ENCODE measurements at regions not wholly inside any gene's neighbourhood (a gene's known extent, or its start where the extent isn't known, plus 50 kb on each side); places are given as distances from the start of the nearest gene placed in this dataset.

DNA sequence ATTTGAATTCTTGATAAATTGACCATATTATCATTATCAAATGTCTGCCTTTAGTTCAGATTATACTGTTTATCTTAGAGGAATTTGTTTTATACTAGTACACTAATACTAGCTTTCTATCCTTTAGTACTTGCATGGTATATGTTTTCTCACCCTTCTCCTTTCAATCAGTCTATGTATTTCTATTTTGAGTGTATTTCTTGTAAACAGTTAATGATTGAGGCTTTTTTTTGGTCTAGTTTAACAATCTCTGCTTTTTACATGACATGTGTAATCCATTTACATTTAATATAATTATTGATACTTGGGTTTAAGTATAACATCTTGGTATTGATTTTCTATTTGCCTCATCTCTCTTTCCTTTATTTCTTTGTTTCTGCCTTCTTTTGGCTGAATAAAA is 224.9 kb downstream of the CENPF start:
- Histone ChIP-seq H3K27ac (ENCODE audit: low read depth, low read length) (no peak overlapping the region), H3K27me3 (ENCODE audit: control insufficient read depth, insufficient read depth, low read length, poor library complexity, severe bottlenecking) (no peaks in the 10 kb centered on the region), H3K4me3 (ENCODE audit: low read length) (no peak overlapping the region), H3K9ac (ENCODE audit: extremely low read depth, low read length, poor library complexity, severe bottlenecking) (no peak overlapping the region), H3K36me3 (ENCODE audit: control insufficient read depth, insufficient read depth, low read length) (no peaks in the 10 kb centered on the region), H3K4me1 (ENCODE audit: control insufficient read depth, insufficient read depth, low read length) (no peaks in the 10 kb centered on the region), H3K9me3 (ENCODE audit: control insufficient read depth, low read length) (peaks cover 14% of the 10 kb centered on the region)
- Mint-ChIP-seq H3K36me3 (ENCODE audit: low read depth) (peaks cover 4% of the 10 kb centered on the region), H3K4me3 (no peak overlapping the region), H3K4me1 (no peaks in the 10 kb centered on the region), H3K27me3 (ENCODE audit: insufficient read depth) (no peaks in the 10 kb centered on the region), H3K9me3 (peaks cover 29% of the 10 kb centered on the region), H3K27ac (no peak overlapping the region)
- TF ChIP-seq, protein P1, sequence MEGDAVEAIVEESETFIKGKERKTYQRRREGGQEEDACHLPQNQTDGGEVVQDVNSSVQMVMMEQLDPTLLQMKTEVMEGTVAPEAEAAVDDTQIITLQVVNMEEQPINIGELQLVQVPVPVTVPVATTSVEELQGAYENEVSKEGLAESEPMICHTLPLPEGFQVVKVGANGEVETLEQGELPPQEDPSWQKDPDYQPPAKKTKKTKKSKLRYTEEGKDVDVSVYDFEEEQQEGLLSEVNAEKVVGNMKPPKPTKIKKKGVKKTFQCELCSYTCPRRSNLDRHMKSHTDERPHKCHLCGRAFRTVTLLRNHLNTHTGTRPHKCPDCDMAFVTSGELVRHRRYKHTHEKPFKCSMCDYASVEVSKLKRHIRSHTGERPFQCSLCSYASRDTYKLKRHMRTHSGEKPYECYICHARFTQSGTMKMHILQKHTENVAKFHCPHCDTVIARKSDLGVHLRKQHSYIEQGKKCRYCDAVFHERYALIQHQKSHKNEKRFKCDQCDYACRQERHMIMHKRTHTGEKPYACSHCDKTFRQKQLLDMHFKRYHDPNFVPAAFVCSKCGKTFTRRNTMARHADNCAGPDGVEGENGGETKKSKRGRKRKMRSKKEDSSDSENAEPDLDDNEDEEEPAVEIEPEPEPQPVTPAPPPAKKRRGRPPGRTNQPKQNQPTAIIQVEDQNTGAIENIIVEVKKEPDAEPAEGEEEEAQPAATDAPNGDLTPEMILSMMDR (conservative IDR thresholded peaks at IDR 0.05): no peak
- DNase-seq: no peak

DNA sequence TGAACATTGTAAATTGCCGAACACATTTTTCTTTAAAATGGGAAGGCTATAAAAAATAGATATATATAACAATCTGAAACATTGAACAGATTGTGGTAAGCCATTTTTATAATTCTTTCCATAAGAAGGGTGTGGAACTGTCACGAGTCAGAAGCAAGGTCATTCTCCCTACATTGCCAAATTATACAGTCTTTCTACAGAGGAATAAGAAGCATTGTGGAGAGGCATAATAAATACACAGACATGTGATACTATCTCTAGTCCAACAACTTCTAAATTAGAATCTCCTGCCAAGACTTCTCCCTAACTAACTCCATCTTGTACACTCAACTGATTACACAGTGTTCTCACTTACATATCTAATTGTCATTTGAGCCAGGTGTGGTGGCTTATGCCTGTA is 227.9 kb downstream of the CENPF start:
- WGBS, 2 experiments (ENCODE audit: insufficient coverage in 1 of 2, insufficient read length in 1 of 2): 100% methylated on average over 1 of the region's 2 CpGs; no CpG with 5 or more reads in 1 of the 2 experiments
- Mint-ChIP-seq H3K9me3 (peaks cover 20% of the 10 kb centered on the region), H3K4me1 (no peaks in the 10 kb centered on the region), H3K36me3 (ENCODE audit: low read depth) (no peaks in the 10 kb centered on the region), H3K27ac (no peak overlapping the region), H3K4me3 (no peak overlapping the region), H3K27me3 (ENCODE audit: insufficient read depth) (no peaks in the 10 kb centered on the region)
- Histone ChIP-seq H3K27me3 (ENCODE audit: control insufficient read depth, insufficient read depth, low read length, poor library complexity, severe bottlenecking) (no peaks in the 10 kb centered on the region), H3K27ac (ENCODE audit: low read depth, low read length) (no peak overlapping the region), H3K36me3 (ENCODE audit: control insufficient read depth, insufficient read depth, low read length) (no peaks in the 10 kb centered on the region), H3K4me3 (ENCODE audit: low read length) (no peak overlapping the region), H3K9me3 (ENCODE audit: control insufficient read depth, low read length) (peaks cover 5% of the 10 kb centered on the region), H3K4me1 (ENCODE audit: control insufficient read depth, insufficient read depth, low read length) (no peaks in the 10 kb centered on the region), H3K9ac (ENCODE audit: extremely low read depth, low read length, poor library complexity, severe bottlenecking) (no peak overlapping the region)
- TF ChIP-seq, protein P1 (conservative IDR thresholded peaks at IDR 0.05): no peak
- no peak for DNase-seq

DNA sequence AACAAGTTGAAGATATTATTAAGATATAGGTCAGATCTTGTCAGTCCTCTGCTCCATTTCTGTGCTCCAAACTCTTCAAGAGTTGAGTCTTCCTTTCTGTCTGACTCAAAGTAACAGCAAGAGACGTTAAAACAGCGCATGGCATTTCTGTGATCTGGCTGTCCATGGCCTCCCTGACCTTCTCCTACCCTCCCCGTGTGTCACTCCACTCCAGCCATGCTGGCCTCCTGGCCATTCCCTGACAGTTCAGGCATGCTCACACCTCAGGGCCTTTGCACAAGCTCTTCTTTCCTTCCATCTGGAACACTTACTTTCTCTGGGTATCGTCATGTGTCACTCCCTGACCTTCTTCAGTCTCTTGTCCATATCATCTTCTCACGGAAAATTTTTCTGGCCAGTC is 229.0 kb downstream of the CENPF start:
- no peak overlapping the region for H3K4me3 Mint-ChIP-seq
- Histone ChIP-seq H3K4me3 (ENCODE audit: low read length) (no peak overlapping the region), H3K36me3 (ENCODE audit: control insufficient read depth, insufficient read depth, low read length) (no peaks in the 10 kb centered on the region), H3K4me1 (ENCODE audit: control insufficient read depth, insufficient read depth, low read length) (no peaks in the 10 kb centered on the region), H3K27me3 (ENCODE audit: control insufficient read depth, insufficient read depth, low read length, poor library complexity, severe bottlenecking) (no peaks in the 10 kb centered on the region), H3K9ac (ENCODE audit: extremely low read depth, low read length, poor library complexity, severe bottlenecking) (no peak overlapping the region), H3K9me3 (ENCODE audit: control insufficient read depth, low read length) (peaks cover 5% of the 10 kb centered on the region), H3K27ac (ENCODE audit: low read depth, low read length) (no peak overlapping the region)
- H3K27ac Mint-ChIP-seq: no peak overlapping the region
- WGBS, 2 experiments (ENCODE audit: insufficient coverage in 1 of 2, insufficient read length in 1 of 2): 92 to 94% methylated on average over 4 to 5 of the region's 5 CpGs
- no peaks in the 10 kb centered on the region for H3K36me3 Mint-ChIP-seq (ENCODE audit: low read depth)
- TF ChIP-seq, protein P1 (conservative IDR thresholded peaks at IDR 0.05): no peak
- H3K27me3 Mint-ChIP-seq (ENCODE audit: insufficient read depth): no peaks in the 10 kb centered on the region
- no peak for DNase-seq
- peaks cover 15% of the 10 kb centered on the region for H3K9me3 Mint-ChIP-seq
- H3K4me1 Mint-ChIP-seq: no peaks in the 10 kb centered on the region
